Iris pigment epithelial cell (primary cell): ENCODE measurements at regions not wholly inside any gene's neighbourhood (a gene's known extent, or its start where the extent isn't known, plus 50 kb on each side); places are given as distances from the start of the nearest gene placed in this dataset.
"Not testable (repeated sequence)": the region's sequence is repeated elsewhere in the genome, so short reads cannot be mapped to it uniquely, and the experiment has no call there.

ENCODE experiments used
- DNase-seq: peaks from one replicate; pipeline ENCODE4 v3.0.0-alpha.2; 2011; ENCODE audit warnings: low read depth

DNA sequence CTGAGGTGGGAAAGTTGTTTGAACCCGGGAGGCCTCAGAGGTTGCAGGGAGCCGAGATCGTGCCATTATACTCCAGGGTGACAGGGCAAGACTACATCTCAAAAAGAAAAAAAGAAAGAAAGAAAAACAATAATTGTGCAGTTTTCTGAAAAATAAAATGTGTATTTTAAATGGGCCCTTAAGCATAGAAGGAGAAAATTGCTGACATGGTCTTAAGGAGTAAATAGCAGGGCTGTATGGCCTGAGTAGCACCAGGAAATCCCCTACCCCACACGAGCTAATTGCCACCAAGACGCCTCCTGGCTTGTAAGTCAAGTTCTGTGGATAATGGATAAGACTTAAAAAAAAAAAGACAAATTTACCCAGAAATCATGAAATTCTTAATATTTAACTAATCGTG is 271.4 kb upstream of the NCKAP5 start:
- no peak for DNase-seq

DNA sequence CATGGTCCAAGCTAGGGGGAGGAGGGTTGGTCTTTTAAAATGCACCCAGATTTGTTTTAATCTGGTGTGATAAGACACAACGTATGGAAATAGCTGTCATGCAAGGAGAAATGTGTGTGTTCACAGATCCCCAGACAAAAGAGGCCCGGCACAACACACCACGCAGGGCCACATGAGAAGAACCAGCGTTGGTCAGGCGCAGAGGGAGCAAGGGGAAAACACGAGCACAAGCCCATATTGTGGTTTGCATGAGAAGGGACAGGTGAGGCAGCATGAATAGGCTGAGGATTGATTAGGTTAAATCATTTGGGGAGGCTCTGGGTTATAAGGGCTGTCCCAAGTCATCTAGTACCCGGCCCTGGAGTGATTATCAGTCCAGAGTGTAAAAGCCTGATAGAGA is 272.5 kb upstream of the NCKAP5 start:
- DNase-seq = no peak

DNA sequence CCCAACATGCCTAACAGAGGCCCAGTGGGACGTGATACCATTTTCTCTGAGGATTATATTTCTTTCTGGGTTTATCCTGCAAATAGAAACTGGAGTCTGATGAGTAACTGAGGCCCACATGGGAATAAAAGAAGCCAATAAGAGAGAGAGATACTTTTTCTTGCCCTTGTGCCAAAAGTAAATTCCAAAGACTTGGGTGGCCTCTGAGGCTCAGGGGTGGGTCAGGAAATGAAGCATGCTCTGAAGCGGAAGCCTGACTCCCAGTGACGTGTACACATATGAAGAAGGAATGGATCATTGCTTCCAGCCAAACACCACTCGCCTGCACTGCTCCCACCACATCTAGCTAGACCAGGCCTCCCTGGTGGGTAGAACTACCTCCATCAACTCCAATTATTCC is 273.6 kb upstream of the NCKAP5 start:
- DNase-seq = peak; percentile 98

DNA sequence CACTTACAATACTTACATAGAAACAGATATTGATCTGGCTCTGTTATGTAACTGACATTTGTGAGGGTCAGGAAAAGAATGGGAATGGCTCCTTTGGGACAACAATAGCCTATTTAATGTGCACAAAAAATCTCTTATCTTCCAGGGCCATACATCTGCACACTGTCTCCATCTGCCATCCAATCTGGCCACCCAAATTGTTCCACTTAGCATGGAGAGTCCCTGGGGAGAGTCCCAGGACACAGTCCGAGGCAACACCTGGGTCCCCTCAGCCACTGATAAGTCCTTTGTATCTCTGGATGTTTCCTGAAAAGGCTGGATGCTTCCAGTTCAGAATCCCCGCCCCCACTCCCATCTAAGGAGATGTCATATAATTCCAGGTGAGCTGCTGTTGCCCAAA is 274.2 kb upstream of the NCKAP5 start:
- DNase-seq = no peak

DNA sequence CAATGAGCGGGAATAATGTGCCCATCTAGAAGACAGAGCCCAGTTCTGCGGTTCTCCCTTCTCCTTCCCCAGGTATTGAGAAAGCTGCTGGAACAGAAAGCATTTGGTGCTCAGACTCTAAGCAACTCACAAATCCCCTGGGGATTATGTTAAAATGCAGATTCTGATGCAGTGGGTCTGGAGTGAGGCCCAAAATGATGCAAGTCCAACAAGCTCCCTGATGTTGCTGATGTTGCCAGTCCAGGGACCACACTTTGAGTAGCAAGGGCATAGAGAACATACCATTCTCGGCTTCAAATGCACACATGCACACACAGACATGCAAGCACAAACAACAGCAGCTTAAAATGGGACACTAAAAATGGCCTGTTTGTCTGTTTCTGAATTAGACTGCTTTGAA is 274.8 kb upstream of the NCKAP5 start:
- DNase-seq = peak; percentile 42

DNA sequence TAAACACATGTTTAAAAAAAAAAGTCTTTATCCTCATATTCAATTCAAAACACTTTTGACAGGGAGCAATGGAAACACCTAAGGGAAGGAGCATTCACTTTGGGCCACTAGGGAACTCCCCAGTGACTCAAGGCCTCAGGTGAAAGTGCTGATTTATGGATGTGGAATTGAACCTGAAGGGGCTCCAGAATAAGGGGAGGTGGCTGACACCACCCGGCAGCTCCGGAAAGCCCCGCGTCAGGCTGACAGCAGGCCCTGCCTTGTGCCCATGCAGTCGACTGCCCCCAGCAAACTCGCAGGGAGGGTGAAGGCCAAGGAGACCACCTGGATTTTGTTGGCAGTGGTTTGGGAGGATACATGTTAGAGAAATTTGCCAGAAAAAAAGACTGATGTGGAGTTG is 275.3 kb upstream of the NCKAP5 start:
- DNase-seq = no peak

DNA sequence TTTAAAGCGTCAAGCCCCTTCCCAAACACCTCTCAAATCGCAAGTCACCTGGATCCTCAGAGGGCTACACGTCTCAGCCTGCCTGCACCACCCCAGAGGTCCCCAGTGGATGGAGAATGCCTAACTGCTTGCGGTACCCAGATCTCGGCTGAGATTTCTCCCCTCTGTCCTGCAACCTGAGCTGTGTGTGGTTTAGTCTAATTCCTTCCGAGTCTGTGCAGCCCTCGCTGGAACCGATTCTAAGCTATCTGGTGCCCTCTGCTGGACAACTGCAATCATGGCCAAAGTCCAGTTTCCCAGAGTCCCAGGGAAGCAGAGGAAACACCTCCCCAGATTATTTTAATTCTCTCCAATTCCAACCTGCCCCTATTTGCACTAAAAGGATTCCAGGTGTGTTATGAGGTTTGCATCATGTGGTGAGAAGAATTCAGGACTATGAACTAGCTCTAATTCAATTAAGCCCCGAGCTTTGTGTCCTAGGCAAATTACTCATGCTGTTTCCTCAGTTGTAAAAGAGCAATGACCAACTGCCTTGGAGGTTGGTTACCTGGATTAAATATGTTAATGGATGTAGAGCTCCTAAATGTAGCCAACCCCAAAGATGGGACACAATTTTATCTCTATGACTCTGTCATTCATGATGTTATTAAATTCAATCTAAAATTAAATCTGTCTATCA is 276.1 kb upstream of the NCKAP5 start:
- DNase-seq = peak; percentile 82

DNA sequence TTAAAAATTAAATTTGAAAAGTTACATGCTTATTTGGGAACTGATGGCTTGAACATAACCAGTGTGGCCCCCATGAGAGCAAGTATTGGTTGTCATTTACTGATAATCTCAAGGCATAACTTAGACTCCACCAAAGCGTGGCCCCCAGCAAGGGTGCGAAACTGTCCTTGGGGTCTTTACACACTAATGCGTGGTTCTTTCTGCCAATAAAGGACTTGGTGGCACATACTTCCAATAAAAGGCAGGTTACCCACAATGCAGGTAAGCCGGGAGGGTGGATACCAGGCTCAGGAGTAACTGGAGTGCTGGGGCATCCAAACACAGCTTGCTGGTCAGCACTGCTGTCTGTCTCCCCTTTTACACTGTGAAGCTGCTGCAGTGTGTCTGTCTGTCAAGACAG is 278.2 kb upstream of the NCKAP5 start:
- no peak for DNase-seq

DNA sequence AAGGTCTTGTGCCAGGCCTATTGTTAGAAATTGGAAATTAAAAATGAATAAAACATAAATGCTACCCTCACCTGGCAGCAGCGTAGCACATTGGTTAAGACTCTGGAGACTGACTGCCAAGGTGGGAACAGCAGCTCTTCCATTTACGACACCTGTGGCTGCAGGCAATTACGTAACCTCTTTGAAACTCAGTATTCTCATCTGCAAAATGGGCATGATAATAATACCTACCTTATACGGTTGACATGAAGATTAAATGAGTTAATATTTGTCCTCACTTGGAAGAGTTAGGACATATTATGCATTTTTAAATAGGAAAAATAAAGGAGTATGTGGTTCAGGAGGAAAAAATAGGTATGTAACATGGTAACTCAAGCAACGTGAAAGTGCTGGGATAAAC is 279.3 kb upstream of the NCKAP5 start:
- no peak for DNase-seq

DNA sequence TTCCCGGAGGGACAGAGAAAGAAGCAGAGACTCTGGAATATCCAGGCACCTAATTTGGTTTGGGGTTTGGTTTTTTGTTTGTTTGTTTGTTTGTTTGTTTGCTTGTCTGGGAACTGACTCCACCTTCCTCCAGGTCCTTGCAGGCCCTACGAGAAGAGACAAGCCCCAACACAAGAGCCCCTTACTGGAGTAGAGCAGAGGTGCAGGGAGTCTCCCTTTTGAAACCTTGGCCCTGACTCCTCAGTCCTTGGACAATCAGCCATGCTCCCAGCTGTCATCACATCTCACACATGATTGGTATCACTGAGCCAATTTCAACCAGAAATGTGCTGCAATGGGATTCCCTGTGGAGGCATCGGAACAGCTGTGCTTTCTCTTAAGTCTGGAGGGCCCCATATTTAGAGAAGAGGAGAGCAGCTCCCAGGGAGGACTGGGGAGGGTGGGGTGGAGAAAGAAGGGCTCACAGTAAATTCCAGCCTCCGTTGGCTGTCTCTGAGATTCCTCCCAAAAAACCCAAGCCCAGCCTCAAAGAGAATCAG is 279.9 kb upstream of the NCKAP5 start:
- no peak for DNase-seq

DNA sequence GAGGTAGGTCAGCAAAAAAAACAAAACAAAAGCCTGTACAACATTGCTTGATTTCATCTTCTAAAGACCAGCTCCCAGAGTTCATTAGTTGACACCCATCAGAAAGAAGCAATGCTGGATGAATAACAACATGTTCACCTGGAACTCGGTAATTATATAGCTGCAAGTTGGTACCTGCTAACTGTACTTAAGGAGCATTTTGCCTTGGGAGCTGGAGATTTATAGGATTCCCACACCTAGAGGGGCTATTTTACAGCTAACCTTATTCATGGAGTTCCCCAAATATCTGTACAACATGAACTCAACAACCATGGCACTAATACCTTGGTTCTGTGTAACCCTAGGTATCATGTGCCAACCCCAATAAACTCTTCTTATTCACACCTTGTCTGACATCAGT is 281.1 kb upstream of the NCKAP5 start:
- no peak for DNase-seq

DNA sequence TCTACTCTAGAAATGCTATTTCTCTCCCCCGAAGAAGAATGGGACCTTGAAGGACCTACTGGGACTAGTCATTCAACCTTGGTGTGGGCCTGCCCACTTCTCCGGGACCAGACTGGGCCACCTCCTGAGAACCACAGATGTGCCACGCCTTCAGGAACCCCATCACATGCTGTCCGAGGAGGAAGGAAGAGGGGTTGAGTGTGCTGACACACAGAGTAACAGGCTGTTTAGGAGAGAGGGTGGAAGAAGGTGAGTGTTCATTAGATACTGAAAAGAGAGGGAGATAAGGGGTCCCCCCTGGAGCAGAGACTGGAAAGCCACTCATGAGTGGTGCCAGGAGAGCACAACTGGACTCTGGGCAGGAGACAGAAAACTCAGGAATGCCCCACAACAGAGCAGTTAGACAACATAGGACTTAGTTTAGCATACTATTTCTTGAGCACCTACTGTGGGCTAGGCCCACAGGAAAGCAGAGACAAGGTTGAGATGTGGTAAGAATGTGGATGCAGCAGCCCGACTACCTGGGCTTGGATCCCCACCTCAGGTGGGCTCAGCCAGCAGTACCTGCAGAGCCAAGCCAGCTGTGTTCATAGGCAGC is 286.4 kb upstream of the NCKAP5 start:
- DNase-seq = no peak

DNA sequence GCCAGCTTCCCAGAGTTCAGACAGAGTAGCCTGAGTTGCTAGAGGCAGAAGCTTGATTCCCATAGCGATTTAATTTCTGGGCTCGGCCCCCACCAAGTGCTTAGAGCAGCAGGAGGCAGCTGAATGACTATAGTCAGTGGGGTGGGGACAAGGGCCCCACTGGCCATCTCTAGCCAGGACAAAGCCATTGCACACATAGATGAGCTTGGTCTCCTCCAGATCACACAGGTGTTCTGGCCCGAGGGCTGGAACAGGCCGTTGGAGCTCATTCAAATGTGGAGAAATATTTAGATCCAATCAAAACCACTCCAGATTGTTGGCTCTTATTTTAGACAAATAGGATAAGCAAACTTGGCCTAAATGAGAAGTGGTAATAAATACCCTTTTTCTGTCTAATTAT is 287.3 kb upstream of the NCKAP5 start:
- DNase-seq = no peak

DNA sequence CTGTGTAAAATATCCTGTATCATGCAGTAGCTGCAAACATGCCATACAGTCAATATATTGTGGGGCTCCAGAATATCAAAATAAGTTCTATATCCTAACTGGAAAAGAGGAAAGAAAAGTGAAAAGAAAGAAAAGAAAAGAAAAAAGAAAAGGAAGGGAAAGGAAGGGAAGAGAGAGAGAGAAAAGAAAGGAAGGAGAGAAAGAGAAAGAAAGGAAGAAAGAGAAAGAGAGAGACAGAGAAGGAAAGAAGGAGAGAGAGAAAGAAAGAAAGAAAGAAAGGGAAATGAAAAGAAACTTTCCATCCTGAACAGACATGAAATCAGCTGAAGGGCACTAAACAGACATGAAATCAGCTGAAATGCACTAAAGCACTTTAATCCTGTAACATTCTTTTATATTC is 288.4 kb upstream of the NCKAP5 start:
- no peak for DNase-seq

DNA sequence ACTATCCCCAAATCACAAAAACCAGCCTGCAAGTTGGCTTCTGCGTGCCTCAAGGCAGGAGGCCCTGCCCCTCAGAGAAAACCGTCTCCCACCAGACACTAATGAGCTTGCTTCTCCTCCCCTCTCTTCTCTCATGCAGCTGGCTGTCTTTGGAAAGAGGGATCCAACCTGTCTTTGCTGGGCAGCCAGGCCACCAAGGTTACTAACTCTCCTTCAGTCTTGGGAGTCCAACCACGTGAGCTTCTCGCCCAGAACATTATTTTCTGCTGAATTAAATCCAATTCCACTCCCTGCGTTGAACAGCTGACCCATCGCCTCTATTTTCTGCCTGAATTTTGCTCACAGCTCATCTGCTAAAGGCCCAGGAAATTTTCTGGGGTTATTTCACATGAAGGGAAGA is 291.3 kb upstream of the NCKAP5 start:
- DNase-seq = no peak

DNA sequence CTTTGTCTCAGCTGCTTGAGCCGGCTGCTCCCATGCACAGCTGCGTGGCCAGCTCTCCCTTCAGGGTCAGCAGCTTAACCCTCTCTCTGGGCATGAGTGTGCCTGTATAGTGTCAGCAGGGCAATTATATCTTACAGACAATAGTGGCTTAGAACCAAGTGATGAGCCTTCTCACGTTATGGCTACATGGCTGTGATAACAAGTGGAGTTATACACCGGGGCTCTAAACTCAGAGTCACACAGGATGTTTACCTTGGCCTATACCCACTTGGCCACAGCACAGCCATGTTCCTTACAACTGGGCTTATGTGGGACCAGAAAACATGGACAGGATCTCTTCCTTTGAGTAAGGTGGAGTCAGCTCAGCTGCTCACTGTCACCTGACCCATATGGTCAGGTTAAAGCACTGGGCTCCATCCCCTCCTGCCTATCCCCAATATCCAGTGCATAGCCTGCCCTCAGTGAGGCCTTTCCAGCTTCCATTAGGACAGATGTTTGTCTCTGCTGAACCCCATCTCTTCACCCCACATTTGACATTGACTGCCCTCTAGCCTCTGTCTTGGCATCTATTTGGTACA is 294.2 kb upstream of the NCKAP5 start:
- no peak for DNase-seq

DNA sequence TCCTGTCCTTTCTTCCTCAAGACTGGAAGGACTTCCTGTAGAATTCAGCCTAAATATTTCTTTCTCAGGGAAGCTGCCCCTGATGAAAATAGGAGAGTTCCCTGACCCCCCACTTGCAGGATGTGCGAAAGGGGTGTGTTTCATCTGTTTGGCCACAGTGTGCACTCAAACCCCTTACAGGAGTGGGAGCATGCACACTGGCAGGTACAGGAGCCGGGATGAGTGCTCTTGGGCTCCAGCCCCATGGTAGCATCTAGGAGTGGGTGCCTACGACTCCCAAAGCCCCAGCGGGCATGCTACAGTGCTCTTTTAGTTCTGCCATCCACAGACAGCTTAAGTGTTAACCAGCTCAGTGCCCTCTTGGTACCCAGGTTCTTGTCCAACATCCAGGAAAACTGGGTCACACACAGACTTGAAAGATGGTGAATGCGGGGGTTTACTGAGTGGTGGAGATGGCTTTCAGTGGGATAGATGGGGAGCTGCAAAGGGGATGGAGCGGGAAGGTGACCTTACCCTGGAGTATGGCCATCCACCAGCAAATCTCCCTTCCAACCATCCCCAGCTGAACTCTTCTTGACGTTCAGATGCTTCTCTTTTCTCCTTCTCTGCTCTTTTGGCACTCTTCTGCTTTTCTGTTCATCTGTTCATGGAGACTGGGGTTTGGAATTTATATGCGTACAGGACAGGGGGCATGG is 295.0 kb upstream of the NCKAP5 start:
- no peak for DNase-seq

DNA sequence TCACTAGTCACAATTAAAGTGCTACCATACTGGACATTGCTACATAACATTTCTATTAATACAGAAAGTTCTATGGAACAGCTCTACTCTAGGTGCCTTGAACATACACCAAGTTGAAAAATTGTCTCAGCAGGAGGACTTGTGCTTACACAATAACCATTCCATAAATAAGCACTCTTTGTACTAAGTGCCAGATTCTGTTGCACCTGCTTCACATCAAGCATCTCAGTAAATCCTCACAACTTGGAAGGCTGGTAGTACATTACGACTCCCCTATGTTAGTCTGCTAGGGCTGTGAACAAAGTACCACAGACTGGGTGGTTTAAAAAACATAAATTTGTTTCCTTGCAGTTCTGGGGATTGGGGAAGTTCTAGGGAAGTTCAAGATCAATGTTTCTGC is 296.9 kb upstream of the NCKAP5 start:
- DNase-seq = no peak

DNA sequence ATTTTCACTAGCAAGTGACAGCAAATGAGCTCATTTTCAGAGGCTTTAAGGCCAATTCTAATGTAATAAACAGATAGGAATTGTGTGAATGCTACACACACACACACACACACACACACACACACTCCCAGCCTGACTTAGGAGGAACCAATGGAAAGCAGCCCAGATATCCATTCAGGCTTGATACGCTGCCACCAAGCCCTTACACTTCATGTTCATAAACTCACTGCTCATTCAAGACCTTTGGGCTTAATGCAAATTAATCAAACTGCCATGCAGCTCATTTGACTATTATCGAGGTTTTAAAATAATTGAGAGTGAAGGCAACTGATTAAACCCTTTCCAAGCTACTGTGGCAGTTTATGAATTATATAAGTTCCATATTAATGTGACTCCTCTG is 298.9 kb upstream of the NCKAP5 start:
- DNase-seq = no peak

DNA sequence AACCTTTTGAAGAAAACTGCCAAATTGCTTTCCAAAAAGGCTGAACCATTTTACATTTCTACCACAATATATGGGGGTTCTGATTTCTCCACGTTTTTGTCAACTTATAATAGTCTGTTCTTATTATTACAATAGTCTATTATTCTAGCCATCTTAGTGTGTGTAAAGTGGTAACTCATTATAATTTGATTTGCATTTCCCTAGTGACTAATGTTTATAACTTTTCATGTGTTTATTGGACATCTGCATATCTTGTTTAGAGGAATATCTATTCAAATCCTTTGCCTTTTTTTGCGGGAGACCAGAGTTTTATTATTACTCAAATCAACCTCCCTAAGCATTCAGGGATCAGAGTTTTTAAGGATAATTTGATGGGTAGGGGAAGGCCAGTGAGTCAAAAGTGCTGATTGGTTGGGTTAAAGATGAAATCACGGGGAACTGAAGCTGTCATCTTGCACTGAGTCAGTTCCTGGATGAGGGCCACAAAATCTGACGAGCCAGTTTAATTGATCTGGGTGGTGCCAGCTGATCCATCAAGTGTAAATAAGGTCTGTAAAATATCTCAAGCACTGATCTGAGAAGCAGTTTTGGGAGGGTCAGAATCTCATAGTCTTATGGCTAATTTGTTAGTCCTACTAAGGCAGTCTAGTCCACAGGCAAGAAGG is 303.4 kb upstream of the NCKAP5 start:
- DNase-seq = no peak

DNA sequence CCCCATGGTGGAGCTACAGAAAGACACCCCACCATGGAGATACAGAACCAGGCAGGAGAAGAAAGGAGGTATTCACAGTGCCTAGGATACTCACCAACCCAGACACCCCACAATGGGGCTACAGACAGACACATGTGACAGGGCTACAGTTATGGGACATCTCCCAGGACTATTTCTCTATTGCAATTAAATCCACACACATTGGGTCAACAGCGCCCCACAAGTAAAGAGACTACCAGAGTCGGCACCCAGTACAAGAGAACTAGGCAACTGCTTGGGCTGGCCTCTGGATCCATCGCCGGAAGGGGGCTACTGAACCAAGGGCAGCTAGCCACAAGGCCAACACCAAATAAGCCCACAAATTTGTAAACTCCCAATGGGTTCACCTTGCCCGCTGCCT is 310.1 kb upstream of the NCKAP5 start:
- DNase-seq = no peak

DNA sequence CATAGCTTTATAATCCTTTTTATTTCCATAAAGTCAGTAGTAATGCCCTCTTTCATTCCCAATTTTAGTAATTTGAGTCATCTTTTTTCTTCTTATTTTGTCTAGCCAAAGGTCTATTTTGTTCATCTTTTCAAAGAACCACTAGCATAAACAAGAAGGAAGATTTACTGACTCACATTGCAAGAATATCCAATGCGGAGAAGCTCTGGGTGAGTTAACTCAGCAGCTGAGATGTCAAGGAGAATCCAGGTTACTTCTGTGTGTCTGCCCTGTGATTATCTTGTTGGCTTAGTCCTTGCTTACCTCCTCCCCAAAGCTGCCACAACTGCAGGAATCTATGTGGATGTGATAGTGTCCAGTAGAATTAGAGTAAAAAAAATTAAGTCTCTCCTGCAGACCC is 311.4 kb upstream of the NCKAP5 start:
- DNase-seq = no peak

DNA sequence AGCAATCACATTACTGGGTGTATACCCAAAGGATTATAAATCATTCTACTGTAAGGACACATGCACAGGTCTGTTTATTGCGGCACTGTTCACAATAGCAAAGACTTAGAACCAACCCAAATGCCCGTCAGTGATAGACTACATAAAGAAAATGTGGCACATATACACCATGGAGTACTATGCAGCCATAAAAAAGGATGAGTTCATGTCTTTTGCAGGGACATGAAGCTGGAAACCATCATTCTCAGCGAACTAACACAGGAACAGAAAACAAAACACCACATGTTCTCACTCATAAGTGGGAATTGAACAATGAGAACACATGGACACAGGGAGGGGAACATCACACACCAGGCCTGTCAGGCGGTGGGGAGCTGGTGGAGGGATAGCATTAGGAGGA is 313.9 kb upstream of the NCKAP5 start:
- not testable (repeated sequence) for DNase-seq
